Colonic mucosa (tissue), 4 donors: ENCODE measurements at regions not wholly inside any gene's neighbourhood (a gene's known extent, or its start where the extent isn't known, plus 50 kb on each side); places are given as distances from the start of the nearest gene placed in this dataset.

Source experiments
- DNase-seq: peaks from one replicate; pipeline ENCODE4 v3.0.0-alpha.2; 2020
- H3K27ac ChIP-seq: fragments of 200-600 bp; one replicate; pipeline ENCODE4 v1.8.0; 2021
- H3K27me3 ChIP-seq: fragments of 200-600 bp; one replicate; pipeline ENCODE4 v1.8.0; 2021
- H3K36me3 ChIP-seq: fragments of 200-600 bp; one replicate; pipeline ENCODE4 v1.8.0; 2021
- H3K4me1 ChIP-seq: fragments of 200-600 bp; one replicate; pipeline ENCODE4 v1.8.0; 2021; ENCODE audit warnings: mild to moderate bottlenecking
- H3K4me3 ChIP-seq: fragments of 200-600 bp; one replicate; pipeline ENCODE4 v1.8.0; 2021
- H3K9ac ChIP-seq, 2 donors: one replicate each; pipeline ENCODE4 v1.7.0; 2013; ENCODE audit warnings: control low read depth in 2 of 2, low read depth in 2 of 2, low read length in 2 of 2
- H3K9me3 ChIP-seq: fragments of 200-600 bp; one replicate; pipeline ENCODE4 v1.8.0; 2021
- CTCF ChIP-seq: fragments of 200-600 bp; IDR thresholded peaks from one replicate; pipeline ENCODE4 v1.8.0; 2022; ENCODE audit warnings: antibody characterized with exemption, mild to moderate bottlenecking
- intact Hi-C: fragments of 100-400 bp; cut with DNase I; formaldehyde crosslinking; loops from one replicate; pipeline ENCODE4 v1.14.1; 2022
- donor health status: healthy.
- donor health status: DM: no; HTN: no; CAD: no.
- donor health status: DM: no; HTN: no; CAD: no.

- no peaks in the 10 kb centered on the region for H3K9me3 ChIP-seq
- H3K9ac ChIP-seq = no peak overlapping the region
- no peak overlapping the region for H3K4me3 ChIP-seq
- intact Hi-C loops = no loop called here
- no peaks in the 10 kb centered on the region for H3K4me1 ChIP-seq
- DNase-seq = no peak
- no peaks in the 10 kb centered on the region for H3K36me3 ChIP-seq
- no peak for TF ChIP-seq CTCF
- H3K27ac ChIP-seq = no peak overlapping the region
- H3K27me3 ChIP-seq = no peaks in the 10 kb centered on the region
Observed at GRCh38 chr18:11407940-11408339, 201.5 kb upstream of the SLC35G4 start.

GRCh38 chr18:11405804-11406203, 203.6 kb upstream of the SLC35G4 start:
- TF ChIP-seq CTCF = no peak
- H3K27ac ChIP-seq = no peak overlapping the region
- DNase-seq = no peak
- intact Hi-C loops = no loop called here
- no peaks in the 10 kb centered on the region for H3K36me3 ChIP-seq
- H3K27me3 ChIP-seq = no peaks in the 10 kb centered on the region
- no peaks in the 10 kb centered on the region for H3K9me3 ChIP-seq
- H3K9ac ChIP-seq = no peak overlapping the region
- H3K4me1 ChIP-seq = no peaks in the 10 kb centered on the region
- H3K4me3 ChIP-seq = no peak overlapping the region

DNA sequence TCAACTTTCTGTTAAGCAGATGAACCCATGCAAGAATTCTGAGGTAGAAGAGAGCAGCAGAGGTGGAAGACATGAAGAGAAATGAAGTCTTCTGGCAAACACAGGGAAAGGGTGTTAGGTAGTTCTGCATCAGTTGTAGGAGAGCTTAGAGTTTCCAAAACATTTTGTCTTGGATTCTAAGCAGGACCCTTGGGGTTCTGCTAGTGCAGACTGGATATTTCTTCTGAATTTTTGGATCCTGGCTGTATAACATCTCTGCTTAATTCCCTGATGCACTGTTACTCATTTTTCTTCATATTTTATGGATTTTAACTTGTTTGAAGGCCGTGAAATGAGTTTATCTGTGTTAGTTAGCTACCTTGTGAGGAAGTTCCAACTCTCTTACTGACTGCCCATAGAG, 208.7 kb upstream of the SLC35G4 start:
- Histone ChIP-seq H3K27me3 (no peaks in the 10 kb centered on the region), H3K4me1 (no peaks in the 10 kb centered on the region), H3K9me3 (no peaks in the 10 kb centered on the region), H3K9ac (no peak overlapping the region), H3K4me3 (no peak overlapping the region), H3K36me3 (no peaks in the 10 kb centered on the region), H3K27ac (no peak overlapping the region)
- TF ChIP-seq CTCF = no peak
- DNase-seq = no peak
- intact Hi-C loops = no loop called here

DNA sequence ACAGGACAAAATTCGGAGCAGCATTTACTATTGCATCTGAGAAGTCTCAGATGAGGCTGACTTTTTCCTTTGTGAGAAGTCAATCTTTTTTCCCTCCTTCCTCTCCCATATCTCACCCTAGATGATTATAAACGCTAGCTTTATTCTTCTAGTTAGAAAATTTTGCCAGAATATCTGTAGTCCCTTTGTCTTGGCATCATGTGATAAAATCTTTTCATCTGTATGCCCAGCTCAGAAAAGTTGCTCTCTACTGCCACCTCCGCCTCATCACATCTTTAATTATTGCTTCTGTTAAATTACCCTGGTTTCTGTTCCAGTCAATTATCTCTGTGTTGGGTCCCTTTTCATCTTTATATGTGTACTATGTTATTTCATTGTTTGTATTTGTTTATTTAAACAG, 210.8 kb upstream of the SLC35G4 start:
- no peak overlapping the region for H3K27ac ChIP-seq
- H3K27me3 ChIP-seq = no peaks in the 10 kb centered on the region
- no peak overlapping the region for H3K9ac ChIP-seq
- no peaks in the 10 kb centered on the region for H3K4me1 ChIP-seq
- H3K36me3 ChIP-seq = no peaks in the 10 kb centered on the region
- H3K9me3 ChIP-seq = no peaks in the 10 kb centered on the region
- no peak for TF ChIP-seq CTCF
- no peak overlapping the region for H3K4me3 ChIP-seq
- DNase-seq = no peak
- intact Hi-C loops = no loop called here

DNA sequence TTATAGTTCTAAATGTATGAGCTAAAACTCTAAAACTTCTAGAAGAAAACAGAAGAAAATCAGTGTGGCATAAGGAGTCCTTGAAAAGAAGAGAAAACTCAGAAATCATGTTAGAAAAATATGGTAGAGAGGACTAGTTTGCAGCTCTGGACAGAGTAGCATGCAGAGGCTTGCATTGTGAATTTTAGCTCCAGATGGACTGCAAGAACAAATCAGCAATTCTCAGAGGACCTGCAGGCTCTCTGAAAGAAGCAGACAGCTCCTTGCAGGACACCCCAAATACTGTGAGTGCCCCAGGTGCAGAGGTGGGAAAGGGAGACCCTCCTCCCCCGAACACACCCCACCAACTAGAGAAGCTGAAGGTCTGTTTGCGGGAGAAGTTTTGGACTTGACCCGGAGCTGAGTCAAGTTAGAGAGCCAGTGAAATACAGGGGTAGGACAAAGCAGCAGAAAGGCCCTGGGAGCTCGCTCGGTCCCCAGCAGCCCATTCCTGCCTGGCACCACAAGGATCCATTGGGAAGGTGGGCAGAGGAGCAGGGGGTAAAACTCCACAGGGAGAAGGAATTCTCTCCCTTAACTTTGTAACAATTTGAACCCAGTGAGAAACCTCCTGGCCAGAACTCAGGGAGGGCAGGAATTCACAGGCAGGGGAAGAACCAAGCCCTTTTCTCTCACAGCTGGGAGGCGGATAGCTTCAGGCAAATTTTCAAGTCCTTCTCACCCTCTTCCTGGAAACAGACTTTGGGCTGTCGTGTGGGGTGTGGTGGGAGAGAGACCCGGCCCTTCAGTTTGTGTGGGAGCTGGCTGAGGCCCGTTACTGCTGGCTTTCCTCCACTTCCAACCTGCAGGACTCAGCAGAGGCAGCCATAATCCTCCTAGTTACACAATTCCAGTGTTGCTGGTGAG, 216.2 kb upstream of the SLC35G4 start:
- Histone ChIP-seq H3K36me3 (no peaks in the 10 kb centered on the region), H3K9me3 (no peaks in the 10 kb centered on the region), H3K27ac (no peak overlapping the region), H3K9ac (no peak overlapping the region), H3K4me3 (no peak overlapping the region), H3K4me1 (no peaks in the 10 kb centered on the region), H3K27me3 (no peaks in the 10 kb centered on the region)
- no peak for TF ChIP-seq CTCF
- DNase-seq = no peak
- intact Hi-C loops = no loop called here
